GM18511 (cell line): ENCODE measurements at regions not wholly inside any gene's neighbourhood (a gene's known extent, or its start where the extent isn't known, plus 50 kb on each side); places are given as distances from the start of the nearest gene placed in this dataset.

Source experiments
- ATAC-seq: cut with Tn5 transposase; IDR thresholded peaks from one replicate; pipeline ENCODE4 v1.9.1; 2021; ENCODE audit warnings: mild to moderate bottlenecking, moderate library complexity; ENCODE audit not compliant: unreplicated experiment

- ATAC-seq = no peak
Observed at GRCh38 chr11:91776655-91777054, 448.0 kb upstream of the FAT3 start.

DNA sequence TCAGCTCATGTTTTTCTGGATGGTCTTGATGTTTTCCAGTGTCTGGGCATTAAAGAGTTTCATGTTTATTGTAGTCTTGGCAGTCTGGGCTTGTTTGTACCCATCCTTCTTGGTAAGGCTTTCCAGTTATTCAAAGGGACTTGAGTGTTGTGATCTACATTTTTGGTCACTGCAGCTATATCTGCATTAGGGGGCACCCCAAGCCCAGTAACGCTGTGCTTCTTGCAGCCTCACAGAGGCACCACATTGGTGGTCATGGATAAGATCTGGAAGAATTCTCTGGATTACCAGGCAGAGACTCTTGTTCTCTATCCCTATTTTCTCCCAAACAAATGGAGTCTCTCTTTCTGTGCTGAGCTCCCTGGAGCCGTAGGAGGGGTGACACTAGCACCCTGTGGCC is 451.5 kb upstream of the FAT3 start:
- ATAC-seq = no peak

DNA sequence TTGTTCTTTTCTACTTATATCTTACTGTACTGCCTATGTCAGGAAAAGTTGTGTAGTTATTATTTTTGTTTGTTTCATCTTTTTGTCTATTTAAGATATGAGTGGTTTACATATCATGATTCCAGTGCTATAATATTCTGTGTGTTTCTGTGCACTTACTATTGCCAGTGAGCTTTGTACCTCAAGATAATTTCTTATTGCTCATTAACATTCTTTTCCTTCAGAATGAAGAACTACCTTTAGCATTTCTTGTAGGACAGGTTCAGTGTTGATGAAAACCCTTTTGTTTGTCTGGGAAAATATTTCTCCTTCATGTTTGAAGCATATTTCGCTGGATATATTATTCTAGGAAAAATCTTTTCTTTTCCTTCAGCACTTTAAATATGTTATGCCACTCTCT is 452.7 kb upstream of the FAT3 start:
- ATAC-seq = no peak

DNA sequence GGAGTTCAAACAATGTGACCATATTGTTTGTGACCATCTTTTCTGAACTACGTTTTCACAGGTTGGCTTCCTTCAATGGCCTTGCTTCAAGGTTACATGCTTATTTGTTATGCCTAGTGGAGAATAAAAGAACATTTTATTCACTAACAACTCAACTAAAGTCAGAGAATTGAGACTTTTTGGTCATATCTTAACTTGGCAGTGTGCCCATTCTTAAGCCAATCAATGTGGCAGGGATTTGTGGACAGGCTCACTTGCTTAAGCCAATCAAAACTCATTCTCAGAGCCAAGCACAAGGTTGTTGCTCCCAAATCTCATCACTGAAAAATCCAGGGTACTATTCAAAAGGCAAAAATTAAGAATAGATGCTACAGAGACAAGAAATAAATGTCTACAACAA is 455.8 kb upstream of the FAT3 start:
- no peak for ATAC-seq

DNA sequence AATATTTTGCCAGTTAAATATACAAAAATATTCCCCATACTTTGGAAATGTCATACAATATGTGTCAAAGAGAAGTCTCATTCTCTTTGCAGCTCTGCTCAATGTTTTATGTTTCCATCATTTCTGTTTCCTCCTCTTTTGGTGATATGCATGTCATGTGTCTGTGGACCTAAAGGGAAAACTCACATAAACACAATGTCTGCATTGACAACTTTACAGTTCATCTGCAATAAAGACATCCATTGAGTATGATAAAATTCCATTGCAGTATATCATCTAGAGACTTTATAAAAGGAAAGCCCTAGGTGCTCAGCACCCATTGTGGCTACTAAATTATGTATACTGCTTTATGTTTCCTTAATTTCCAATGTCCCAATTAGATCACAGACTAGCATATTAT is 461.3 kb upstream of the FAT3 start:
- ATAC-seq = no peak

DNA sequence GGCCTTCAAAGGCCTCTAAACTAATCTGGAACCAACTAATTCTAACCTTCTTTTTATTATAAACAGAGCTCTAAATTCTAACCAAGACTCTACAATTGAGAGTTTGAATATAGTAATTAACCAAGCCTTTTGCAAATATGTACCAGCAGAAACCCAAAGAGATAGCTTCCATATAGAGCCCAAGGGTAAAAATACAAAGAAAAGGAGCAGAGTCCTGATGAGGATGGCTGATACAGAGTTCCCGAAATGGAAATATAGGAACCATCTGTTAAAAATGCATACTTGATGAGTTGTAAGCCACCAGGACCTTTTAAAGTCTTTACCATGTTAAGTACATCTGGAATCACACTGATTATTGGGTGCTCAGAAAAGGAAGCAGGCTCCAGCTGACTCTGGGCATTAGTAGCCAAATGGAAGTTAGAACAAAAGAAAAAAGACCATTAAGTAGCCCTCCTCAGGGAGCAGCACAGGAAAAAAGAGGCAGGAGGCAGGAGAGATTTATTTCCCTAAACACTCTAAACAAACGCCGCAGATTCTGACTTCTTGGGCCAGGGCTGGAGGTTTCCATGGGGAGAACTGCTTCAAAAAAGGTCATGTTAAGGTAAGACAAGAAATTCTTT is 463.1 kb upstream of the FAT3 start:
- no peak for ATAC-seq

GRCh38 chr11:91756829-91757480 is 467.7 kb upstream of the FAT3 start:
- ATAC-seq = no peak

DNA sequence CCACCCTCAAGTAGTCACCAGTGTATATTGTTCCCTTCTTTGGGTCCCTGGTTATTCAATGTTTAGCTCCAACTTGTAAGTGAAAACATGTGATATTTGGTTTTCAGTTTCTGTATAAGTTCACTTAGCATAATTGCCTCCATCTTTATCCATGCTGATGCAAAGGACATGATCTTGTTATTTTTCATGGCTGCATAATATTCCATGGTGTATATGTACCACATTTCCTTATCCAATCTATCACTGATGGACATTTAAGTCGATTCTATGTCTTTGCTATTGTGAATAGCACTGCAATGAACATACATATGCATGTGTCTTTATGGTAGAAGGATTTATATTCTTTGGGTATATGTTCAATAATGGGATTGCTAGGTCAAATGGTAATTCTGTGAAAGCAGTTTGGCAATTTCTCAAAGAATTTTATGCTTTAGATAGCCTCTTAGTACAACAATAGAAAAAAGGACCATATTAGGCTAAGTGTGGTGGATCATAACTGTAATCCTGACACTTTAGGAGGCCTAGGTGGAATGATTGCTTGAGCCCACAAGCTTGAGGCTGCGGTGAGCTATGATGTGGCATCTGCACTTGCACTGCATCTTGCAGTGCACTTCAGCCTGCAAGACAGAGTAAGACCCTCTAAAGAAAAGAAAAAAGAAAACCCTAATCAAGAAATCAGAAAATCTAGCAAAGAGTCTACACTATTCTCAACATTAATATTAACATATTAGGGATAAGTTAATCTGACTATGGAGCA is 468.5 kb upstream of the FAT3 start:
- ATAC-seq = no peak

GRCh38 chr11:91755526-91755925 is 469.1 kb upstream of the FAT3 start:
- no peak for ATAC-seq

GRCh38 chr11:91749251-91749650 is 475.4 kb upstream of the FAT3 start:
- no peak for ATAC-seq

GRCh38 chr11:91742155-91742554 is 482.5 kb upstream of the FAT3 start:
- ATAC-seq = no peak

DNA sequence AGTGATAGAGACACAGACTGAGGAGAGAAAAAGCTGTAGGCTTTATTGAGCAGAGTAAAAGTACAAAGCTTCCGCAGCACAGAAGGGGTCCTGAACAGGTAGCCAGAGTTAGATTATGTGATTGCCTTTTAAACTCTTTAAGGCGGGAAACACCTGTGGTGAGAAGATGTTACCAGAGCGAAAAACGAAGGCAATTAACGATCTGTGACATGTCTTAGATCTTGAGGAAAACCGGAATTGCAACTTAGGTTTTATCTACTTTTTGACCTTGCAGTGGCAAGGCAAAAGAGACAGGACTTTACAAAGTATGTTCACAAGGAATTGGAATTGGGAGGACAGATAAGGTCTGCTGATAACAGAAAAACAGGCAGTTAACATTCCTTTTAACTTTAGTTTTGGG is 493.6 kb upstream of the FAT3 start:
- no peak for ATAC-seq

DNA sequence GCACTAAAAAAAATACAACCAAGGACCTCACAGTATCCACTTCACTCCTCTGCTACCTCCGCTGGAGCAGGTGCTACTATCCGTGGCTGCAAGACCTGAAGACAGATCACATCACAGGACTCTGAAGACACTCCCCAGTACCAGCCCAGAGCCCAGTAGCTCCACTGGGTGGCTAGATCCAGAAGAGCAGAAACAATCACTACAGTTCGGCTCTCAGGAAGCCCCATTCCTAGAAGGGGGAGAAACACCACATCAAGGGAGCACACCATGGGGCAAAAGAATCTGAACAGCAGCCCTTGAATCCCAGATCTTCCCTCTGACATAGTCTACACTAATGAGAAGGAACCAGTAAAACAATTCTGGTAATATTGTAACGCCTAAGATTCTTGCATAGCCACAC is 494.0 kb upstream of the FAT3 start:
- no peak for ATAC-seq

DNA sequence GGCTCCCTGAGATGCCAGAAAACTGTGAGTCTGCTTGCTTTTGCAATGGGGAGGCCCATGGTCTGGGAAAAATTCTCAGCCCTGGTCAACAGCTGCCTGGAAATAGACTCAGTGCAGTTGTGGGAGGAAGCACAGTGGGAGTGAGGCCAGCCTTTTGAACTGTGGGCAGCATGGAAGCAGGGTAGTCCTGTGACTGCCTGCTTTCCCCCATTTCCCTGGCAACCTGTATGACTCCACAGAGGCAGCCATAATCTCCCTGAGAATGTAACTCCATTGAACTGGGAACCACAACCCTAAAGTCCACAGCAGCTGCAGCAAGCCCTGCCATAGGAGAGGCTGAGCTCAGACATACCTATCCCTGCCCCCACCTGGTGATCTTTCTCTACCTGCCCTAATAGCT is 494.6 kb upstream of the FAT3 start:
- ATAC-seq = no peak

- no peak for ATAC-seq
Observed at GRCh38 chr11:91717169-91717568, 507.4 kb upstream of the FAT3 start.

DNA sequence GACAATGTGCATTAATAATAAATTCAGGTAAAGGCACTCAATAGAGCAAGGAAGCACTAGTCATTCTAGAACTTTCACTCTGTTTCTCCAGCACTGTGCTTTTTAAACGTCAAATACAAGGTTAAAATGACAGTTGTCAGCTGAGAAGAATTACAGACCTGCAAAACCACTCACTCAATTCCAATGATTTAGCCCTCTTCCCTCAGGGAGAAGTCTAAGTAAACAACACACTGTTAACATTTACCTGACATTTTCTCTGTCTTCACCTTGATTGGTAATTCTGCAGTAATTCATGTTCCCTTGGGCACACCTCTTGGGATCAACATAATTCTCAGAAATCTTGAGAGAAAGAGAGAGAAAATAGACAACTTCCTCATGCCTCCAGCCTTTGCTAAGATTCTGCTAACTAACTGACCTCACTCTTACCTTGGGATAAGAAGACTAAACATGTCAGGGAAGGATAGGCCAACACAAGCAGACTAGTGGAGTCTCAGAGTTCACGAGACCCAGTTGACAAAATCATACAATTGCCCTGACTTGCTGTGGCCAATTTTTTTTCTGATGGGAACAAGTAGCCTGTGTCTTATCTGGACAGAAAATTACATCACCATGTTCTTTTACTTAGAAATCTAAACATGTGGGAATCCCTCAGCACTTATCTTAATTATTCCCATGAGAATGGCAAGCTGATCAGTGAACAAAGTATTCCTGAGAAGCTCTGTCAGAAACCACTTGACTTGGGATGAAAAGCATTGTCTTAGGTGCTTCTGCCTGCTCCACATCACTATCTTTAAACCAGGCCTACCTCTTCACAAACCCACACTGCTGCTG is 516.8 kb upstream of the FAT3 start:
- no peak for ATAC-seq

DNA sequence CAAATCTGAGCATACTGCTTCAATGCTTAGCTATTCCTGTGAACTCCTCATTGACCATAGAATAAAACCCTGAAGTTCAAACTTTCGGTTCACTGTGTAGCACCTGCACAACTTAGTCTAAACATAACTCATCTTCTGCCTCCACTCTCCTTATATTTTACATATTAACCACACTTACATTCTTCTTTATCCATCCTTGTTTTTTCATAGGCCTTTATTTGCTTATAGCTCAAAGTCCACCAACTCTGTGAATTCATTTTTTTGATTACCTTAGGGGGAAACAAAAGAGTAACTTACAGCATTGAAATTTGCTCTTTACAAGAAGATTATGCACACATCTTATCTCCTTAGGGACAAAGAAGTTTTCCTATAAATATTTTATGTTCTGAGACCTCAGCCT is 521.6 kb upstream of the FAT3 start:
- ATAC-seq = no peak

- ATAC-seq = no peak
Observed at GRCh38 chr11:91700854-91701253, 523.8 kb upstream of the FAT3 start.

DNA sequence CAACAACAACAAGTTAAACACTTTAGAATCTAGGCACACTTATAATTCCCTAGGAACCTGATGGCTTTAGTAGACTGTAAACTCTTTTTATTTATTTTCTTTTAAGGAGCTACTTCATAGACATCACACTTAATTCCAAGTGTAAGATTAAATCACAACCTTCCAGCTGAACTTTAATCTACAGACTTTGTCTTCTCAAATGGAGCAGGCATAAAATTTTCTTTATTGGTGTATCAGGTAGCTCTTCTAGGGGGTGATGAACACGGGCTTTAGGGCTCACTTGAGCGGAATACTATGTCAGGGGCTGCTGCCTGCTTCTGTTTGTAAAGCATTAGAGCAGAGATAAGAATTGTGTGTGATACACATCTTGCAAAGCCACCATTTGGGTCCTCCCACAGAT is 525.8 kb upstream of the FAT3 start:
- no peak for ATAC-seq

GRCh38 chr11:91694331-91694730 is 530.3 kb upstream of the FAT3 start:
- no peak for ATAC-seq

DNA sequence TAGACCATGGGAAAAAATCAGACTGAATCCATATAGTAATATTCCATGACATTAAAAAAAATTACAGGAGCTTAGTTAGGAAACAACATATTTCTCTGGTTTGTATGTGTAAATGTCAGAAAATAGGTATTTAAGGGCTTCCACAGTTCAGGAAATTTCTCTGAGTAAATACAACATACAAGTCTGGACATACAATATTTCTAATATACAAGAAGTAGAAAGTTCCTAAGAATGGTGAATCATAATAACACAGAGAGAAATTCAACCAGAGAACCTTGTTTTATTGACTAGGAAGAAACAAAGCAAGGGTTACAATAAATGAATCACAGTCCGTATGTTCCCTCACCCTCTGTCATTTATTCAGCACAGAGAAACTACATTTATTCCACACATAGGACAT is 532.7 kb upstream of the FAT3 start:
- ATAC-seq = no peak

DNA sequence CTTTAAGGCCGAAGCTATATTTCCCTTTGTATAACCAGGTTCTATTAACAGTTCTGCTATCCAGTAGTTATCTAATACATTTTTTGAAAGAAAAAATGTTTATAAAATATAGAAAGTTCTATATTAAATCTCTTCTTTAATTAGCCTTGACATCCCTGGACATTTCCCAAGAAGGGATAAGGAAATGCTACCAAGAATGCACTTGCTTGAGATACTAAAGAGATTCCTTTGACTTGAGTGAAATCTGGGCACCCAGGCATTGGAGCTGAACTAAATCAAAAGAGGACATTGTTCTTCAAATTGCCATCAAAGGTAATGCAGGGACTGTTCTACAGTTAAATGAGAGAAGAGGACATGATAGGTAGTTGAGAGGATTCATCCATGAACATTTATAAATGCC is 535.9 kb upstream of the FAT3 start:
- ATAC-seq = no peak
